Esophagus muscularis mucosa (tissue), 3 donors: ENCODE measurements at regions not wholly inside any gene's neighbourhood (a gene's known extent, or its start where the extent isn't known, plus 50 kb on each side); places are given as distances from the start of the nearest gene placed in this dataset.

Experiments used
- POLR2A ChIP-seq: fragments of 450-650 bp; IDR thresholded peaks from one replicate; pipeline ENCODE4 v1.6.1; 2017; ENCODE audit warnings: antibody characterized with exemption, moderate library complexity, mild to moderate bottlenecking, low read depth
- POLR2AphosphoS5 ChIP-seq, 2 donors: sonication (generic); formaldehyde crosslinking; IDR thresholded peaks; one replicate each; pipeline ENCODE4 v1.6.1; 2017; ENCODE audit warnings: antibody characterized with exemption in 2 of 2
- TF ChIP-seq, protein P1 (sequence below), 3 experiments: fragments of 200-600 bp in 2 of 3; fragments of 450-650 bp in 1 of 3; sonication (generic) in 2 of 3; IDR thresholded peaks; one replicate each; pipeline ENCODE4 v1.5.1; 2017 to 2019; ENCODE audit warnings: antibody characterized with exemption in 3 of 3, mild to moderate bottlenecking in 2 of 3, moderate library complexity in 1 of 3

GRCh38 chr17:21613071-21613429, 79.3 kb upstream of the KCNJ18 start:
- TF ChIP-seq POLR2AphosphoS5 (IDR thresholded peaks at IDR 0.05), result no peak
- no peak for TF ChIP-seq POLR2A
- TF ChIP-seq, protein P1, sequence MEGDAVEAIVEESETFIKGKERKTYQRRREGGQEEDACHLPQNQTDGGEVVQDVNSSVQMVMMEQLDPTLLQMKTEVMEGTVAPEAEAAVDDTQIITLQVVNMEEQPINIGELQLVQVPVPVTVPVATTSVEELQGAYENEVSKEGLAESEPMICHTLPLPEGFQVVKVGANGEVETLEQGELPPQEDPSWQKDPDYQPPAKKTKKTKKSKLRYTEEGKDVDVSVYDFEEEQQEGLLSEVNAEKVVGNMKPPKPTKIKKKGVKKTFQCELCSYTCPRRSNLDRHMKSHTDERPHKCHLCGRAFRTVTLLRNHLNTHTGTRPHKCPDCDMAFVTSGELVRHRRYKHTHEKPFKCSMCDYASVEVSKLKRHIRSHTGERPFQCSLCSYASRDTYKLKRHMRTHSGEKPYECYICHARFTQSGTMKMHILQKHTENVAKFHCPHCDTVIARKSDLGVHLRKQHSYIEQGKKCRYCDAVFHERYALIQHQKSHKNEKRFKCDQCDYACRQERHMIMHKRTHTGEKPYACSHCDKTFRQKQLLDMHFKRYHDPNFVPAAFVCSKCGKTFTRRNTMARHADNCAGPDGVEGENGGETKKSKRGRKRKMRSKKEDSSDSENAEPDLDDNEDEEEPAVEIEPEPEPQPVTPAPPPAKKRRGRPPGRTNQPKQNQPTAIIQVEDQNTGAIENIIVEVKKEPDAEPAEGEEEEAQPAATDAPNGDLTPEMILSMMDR (IDR thresholded peaks at IDR 0.05), result no peak
